BJ (cell line): ENCODE measurements at regions not wholly inside any gene's neighbourhood (a gene's known extent, or its start where the extent isn't known, plus 50 kb on each side); places are given as distances from the start of the nearest gene placed in this dataset.

ENCODE experiments used
- CTCF ChIA-PET: fragments of 350-600 bp; formaldehyde crosslinking; extraction: SDS; loops from one replicate; lab custom pipeline; 2021; ENCODE audit warnings: antibody characterized with exemption, inconsistent platforms; lab: Yijun Ruan, JAX
- POLR2A ChIA-PET: fragments of 300-600 bp; sonication (Branson Sonifier 250); formaldehyde crosslinking; extraction: SDS; loops from one replicate; lab custom pipeline; 2021; ENCODE audit warnings: antibody characterized with exemption; lab: Charles Lee
- DNase-seq: peaks from one replicate; pipeline ENCODE4 v3.0.0-alpha.2; 2011; ENCODE audit warnings: low read depth
- H3K27me3 ChIP-seq: 2 replicates; pipeline ENCODE4 v1.6.0; 2011; ENCODE audit warnings: low read length; ENCODE audit not compliant: control insufficient read depth, insufficient read depth
- H3K36me3 ChIP-seq: 2 replicates; pipeline ENCODE4 v1.5.1; 2011; ENCODE audit warnings: low read length; ENCODE audit not compliant: control insufficient read depth, insufficient read depth
- H3K4me3 ChIP-seq: 2 replicates; pipeline ENCODE4 v1.5.1; 2011; ENCODE audit warnings: low read depth, mild to moderate bottlenecking, control low read depth, low read length
- CTCF ChIP-seq: IDR thresholded peaks from 2 replicates; pipeline ENCODE4 v1.5.1; 2011; ENCODE audit warnings: low read depth, mild to moderate bottlenecking, control low read depth, inconsistent platforms, low read length, moderate library complexity; ENCODE audit not compliant: insufficient read depth

GRCh38 chr5:44714871-44715561, 93.7 kb upstream of the MRPS30 start:
- POLR2A ChIA-PET = no interaction called here
- no peaks in the 10 kb centered on the region for H3K27me3 ChIP-seq
- H3K4me3 ChIP-seq = no peak overlapping the region
- TF ChIP-seq CTCF = no peak
- no peaks in the 10 kb centered on the region for H3K36me3 ChIP-seq
- DNase-seq = no peak
- CTCF ChIA-PET = no interaction called here

DNA sequence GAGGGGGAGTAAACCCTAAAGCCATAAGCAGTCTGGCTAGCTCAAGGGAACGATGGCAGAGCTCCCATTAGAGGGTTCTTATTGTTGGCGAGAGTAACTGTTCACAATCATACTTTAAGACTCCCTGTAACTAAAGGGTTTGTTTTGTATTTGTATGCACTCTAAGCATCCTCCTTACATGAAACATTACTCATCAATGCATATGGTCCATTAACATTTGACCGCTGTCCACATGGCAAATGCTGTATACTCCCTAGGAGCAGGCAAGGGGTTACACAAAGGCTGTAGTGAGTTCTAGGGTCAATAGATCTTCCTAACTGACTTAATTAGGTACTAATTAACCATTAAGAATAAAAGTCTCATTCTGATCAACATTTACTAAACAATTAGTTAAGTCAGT, 95.3 kb upstream of the MRPS30 start:
- Histone ChIP-seq H3K4me3 (no peak overlapping the region), H3K36me3 (no peaks in the 10 kb centered on the region), H3K27me3 (no peaks in the 10 kb centered on the region)
- ChIA-PET POLR2A (no interaction called here), CTCF (no interaction called here)
- TF ChIP-seq CTCF = no peak
- DNase-seq = no peak

- H3K4me3 ChIP-seq = no peak overlapping the region
- ChIA-PET CTCF (no interaction called here), POLR2A (no interaction called here)
- no peaks in the 10 kb centered on the region for H3K27me3 ChIP-seq
- H3K36me3 ChIP-seq = no peaks in the 10 kb centered on the region
- no peak for DNase-seq
- TF ChIP-seq CTCF = no peak
Measured at GRCh38 chr5:44711901-44712300, 96.8 kb upstream of the MRPS30 start.

GRCh38 chr5:44708602-44709001, 100.1 kb upstream of the MRPS30 start:
- Histone ChIP-seq H3K4me3 (no peak overlapping the region), H3K36me3 (no peaks in the 10 kb centered on the region), H3K27me3 (no peaks in the 10 kb centered on the region)
- CTCF ChIA-PET = no interaction called here
- no peak for DNase-seq
- no peak for TF ChIP-seq CTCF
- POLR2A ChIA-PET = no interaction called here

- Histone ChIP-seq H3K36me3 (no peaks in the 10 kb centered on the region), H3K4me3 (no peak overlapping the region), H3K27me3 (no peaks in the 10 kb centered on the region)
- ChIA-PET POLR2A (no interaction called here), CTCF (no interaction called here)
- no peak for DNase-seq
- TF ChIP-seq CTCF = no peak
Measured at GRCh38 chr5:44707721-44708120, 101.0 kb upstream of the MRPS30 start.
